Ishikawa (cell line): ENCODE measurements at regions not wholly inside any gene's neighbourhood (a gene's known extent, or its start where the extent isn't known, plus 50 kb on each side); places are given as distances from the start of the nearest gene placed in this dataset.

Source experiments
- CEBPB ChIP-seq: IDR thresholded peaks from 2 replicates; pipeline ENCODE4 v1.6.1; 2012
- CREB1 ChIP-seq: IDR thresholded peaks from 2 replicates; pipeline ENCODE4 v1.6.1; 2012; ENCODE audit warnings: low read depth
- EGR1 ChIP-seq: IDR thresholded peaks from 2 replicates; pipeline ENCODE4 v1.6.1; 2012
- EP300 ChIP-seq: IDR thresholded peaks from 2 replicates; pipeline ENCODE4 v1.6.1; 2012; ENCODE audit warnings: borderline replicate concordance
- FOXM1 ChIP-seq: IDR thresholded peaks from 2 replicates; pipeline ENCODE4 v1.6.1; 2012; ENCODE audit warnings: low read depth, borderline replicate concordance
- NFIC ChIP-seq: IDR thresholded peaks from 2 replicates; pipeline ENCODE4 v1.6.1; 2012
- RAD21 ChIP-seq: IDR thresholded peaks from 2 replicates; pipeline ENCODE4 v1.6.1; 2012; ENCODE audit warnings: low read depth
- TAF1 ChIP-seq: IDR thresholded peaks from 2 replicates; pipeline ENCODE4 v1.6.1; 2012; ENCODE audit warnings: low read depth, mild to moderate bottlenecking
- TCF12 ChIP-seq: IDR thresholded peaks from 2 replicates; pipeline ENCODE4 v1.6.1; 2012; ENCODE audit warnings: low read depth
- TEAD4 ChIP-seq: IDR thresholded peaks from 2 replicates; pipeline ENCODE4 v1.6.1; 2012
- YY1 ChIP-seq: IDR thresholded peaks from 2 replicates; pipeline ENCODE4 v1.6.1; 2012; ENCODE audit warnings: low read depth
- ZBTB7A ChIP-seq: IDR thresholded peaks from 2 replicates; pipeline ENCODE4 v1.6.1; 2012; ENCODE audit warnings: low read depth
- TF ChIP-seq, protein P1 (sequence below): IDR thresholded peaks from 2 replicates; pipeline ENCODE4 v1.6.1; 2012; ENCODE audit warnings: low read depth, mild to moderate bottlenecking
- TF ChIP-seq, protein P2 (sequence below): IDR thresholded peaks from 2 replicates; pipeline ENCODE4 v1.6.1; 2012
- TF ChIP-seq, protein P3 (sequence below): IDR thresholded peaks from 2 replicates; pipeline ENCODE4 v1.6.1; 2012

- TF ChIP-seq TEAD4 (no peak), EGR1 (no peak), CREB1 (no peak), RAD21 (no peak), YY1 (no peak), CEBPB (no peak), FOXM1 (no peak), NFIC (no peak), TCF12 (no peak), ZBTB7A (no peak), TAF1 (no peak)
- TF ChIP-seq, protein P1, sequence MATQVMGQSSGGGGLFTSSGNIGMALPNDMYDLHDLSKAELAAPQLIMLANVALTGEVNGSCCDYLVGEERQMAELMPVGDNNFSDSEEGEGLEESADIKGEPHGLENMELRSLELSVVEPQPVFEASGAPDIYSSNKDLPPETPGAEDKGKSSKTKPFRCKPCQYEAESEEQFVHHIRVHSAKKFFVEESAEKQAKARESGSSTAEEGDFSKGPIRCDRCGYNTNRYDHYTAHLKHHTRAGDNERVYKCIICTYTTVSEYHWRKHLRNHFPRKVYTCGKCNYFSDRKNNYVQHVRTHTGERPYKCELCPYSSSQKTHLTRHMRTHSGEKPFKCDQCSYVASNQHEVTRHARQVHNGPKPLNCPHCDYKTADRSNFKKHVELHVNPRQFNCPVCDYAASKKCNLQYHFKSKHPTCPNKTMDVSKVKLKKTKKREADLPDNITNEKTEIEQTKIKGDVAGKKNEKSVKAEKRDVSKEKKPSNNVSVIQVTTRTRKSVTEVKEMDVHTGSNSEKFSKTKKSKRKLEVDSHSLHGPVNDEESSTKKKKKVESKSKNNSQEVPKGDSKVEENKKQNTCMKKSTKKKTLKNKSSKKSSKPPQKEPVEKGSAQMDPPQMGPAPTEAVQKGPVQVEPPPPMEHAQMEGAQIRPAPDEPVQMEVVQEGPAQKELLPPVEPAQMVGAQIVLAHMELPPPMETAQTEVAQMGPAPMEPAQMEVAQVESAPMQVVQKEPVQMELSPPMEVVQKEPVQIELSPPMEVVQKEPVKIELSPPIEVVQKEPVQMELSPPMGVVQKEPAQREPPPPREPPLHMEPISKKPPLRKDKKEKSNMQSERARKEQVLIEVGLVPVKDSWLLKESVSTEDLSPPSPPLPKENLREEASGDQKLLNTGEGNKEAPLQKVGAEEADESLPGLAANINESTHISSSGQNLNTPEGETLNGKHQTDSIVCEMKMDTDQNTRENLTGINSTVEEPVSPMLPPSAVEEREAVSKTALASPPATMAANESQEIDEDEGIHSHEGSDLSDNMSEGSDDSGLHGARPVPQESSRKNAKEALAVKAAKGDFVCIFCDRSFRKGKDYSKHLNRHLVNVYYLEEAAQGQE: no peak
- TF ChIP-seq, protein P2, sequence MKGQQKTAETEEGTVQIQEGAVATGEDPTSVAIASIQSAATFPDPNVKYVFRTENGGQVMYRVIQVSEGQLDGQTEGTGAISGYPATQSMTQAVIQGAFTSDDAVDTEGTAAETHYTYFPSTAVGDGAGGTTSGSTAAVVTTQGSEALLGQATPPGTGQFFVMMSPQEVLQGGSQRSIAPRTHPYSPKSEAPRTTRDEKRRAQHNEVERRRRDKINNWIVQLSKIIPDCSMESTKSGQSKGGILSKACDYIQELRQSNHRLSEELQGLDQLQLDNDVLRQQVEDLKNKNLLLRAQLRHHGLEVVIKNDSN: no peak
Measured at GRCh38 chr10:85265121-85265520, 936.7 kb downstream of the CCSER2 start.

- TF ChIP-seq FOXM1: no peak
- TF ChIP-seq TCF12: no peak
Measured at GRCh38 chr10:85266808-85267207, 938.4 kb downstream of the CCSER2 start.

- TF ChIP-seq TAF1 (no peak), TCF12 (no peak), FOXM1 (no peak), ZBTB7A (no peak)
- TF ChIP-seq, protein P2: no peak
Measured at GRCh38 chr10:85280014-85280413, 951.6 kb downstream of the CCSER2 start.

GRCh38 chr10:85284778-85285770, 956.7 kb downstream of the CCSER2 start:
- TF ChIP-seq YY1 (no peak), RAD21 (no peak), EP300 (no peak), TEAD4 (no peak)
- TF ChIP-seq, protein P2: no peak

- TF ChIP-seq ZBTB7A: no peak
- no peak for TF ChIP-seq CREB1
- TF ChIP-seq EP300: no peak
- no peak for TF ChIP-seq TEAD4
- TF ChIP-seq, protein P3, sequence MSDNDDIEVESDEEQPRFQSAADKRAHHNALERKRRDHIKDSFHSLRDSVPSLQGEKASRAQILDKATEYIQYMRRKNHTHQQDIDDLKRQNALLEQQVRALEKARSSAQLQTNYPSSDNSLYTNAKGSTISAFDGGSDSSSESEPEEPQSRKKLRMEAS: no peak
- TF ChIP-seq, protein P1: no peak
- no peak for TF ChIP-seq CEBPB
- no peak for TF ChIP-seq TCF12
- TF ChIP-seq YY1: no peak
- TF ChIP-seq RAD21: no peak
- TF ChIP-seq NFIC: no peak
- TF ChIP-seq FOXM1: no peak
- no peak for TF ChIP-seq TAF1
Measured at GRCh38 chr10:85293483-85293882, 965.1 kb downstream of the CCSER2 start.

DNA sequence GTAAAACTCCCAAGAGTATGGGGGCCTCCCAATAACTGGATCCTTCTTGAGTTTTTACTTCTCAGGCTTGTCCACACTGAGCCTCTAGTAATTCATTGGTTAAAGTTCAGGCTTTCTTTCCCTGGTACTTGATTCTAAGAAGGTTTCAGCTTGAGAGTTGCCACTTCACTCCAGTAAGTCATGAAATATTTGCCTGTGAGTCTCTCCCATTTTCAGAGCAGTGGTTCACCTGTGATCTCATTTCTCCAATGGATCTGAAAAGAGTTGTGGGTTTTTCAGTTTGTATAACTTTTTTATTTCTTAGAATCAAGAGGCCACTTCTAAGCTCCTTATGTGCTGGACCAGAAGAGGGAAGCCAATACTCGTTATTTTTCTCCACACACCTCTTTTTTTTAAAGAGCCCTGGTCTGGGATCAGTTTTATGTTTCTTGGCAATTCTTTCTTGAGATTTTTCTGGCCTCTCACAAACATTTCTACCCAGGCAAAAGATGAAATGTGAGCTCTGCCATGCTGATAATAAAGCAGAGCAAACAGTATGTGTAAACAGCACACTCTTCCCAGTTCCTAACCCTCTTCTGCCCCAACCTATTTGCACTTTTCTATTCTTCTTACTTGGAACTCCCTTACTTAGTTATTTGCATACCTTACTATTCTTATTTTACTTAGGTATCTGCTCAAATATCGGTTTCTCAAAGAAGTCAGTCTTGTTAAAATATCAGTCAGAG, 983.4 kb downstream of the CCSER2 start:
- no peak for TF ChIP-seq ZBTB7A
- no peak for TF ChIP-seq TCF12
- TF ChIP-seq CREB1: no peak
- TF ChIP-seq FOXM1: no peak
- TF ChIP-seq RAD21: no peak
- TF ChIP-seq, protein P2: no peak
- TF ChIP-seq YY1: no peak
- no peak for TF ChIP-seq EGR1
- no peak for TF ChIP-seq TAF1
- no peak for TF ChIP-seq EP300
- TF ChIP-seq, protein P3: no peak
